ENCODE measurements at regions not wholly inside any gene's neighbourhood (a gene's known extent, or its start where the extent isn't known, plus 50 kb on each side); places are given as distances from the start of the nearest gene placed in this dataset.

- DNase-seq, result no peak
- Histone ChIP-seq H3K4me2 (ENCODE audit: insufficient read depth, low read length) (no peak overlapping the region), H4K20me1 (ENCODE audit: insufficient read depth, low read length) (no peaks in the 10 kb centered on the region), H2AFZ (ENCODE audit: low read depth, low read length) (no peak overlapping the region), H3K79me2 (ENCODE audit: insufficient read depth, low read length) (no peaks in the 10 kb centered on the region), H3K4me3 (ENCODE audit: low read depth in 1 of 2, low read length in 2 of 2) (no peak overlapping the region), H3K4me1 (ENCODE audit: insufficient read depth, low read length) (no peaks in the 10 kb centered on the region), H3K9me3 (ENCODE audit: insufficient read depth, low read length, severe bottlenecking) (no peaks in the 10 kb centered on the region), H3K27me3 (ENCODE audit: insufficient read depth, low read length, poor library complexity) (no peaks in the 10 kb centered on the region), H3K36me3 (ENCODE audit: insufficient read depth, low read length) (no peaks in the 10 kb centered on the region), H3K9ac (ENCODE audit: low read depth, low read length) (no peak overlapping the region), H3K27ac (ENCODE audit: low read length) (no peak overlapping the region)
- no peak for TF ChIP-seq CTCF (IDR thresholded peaks at IDR 0.05; ENCODE audit: borderline replicate concordance, extremely low read depth, low read length, poor library complexity, severe bottlenecking)
- no peak for TF ChIP-seq EZH2 (IDR thresholded peaks at IDR 0.05; ENCODE audit: borderline replicate concordance, low read depth, low read length, severe bottlenecking)
- no peak for ATAC-seq (ENCODE audit: insufficient read depth, low read depth)
Observed at GRCh38 chr6:18785810-18786490, 398.8 kb downstream of the RNF144B start.

- H3K4me3 ChIP-seq (ENCODE audit: low read depth in 1 of 2, low read length in 2 of 2), result no peak overlapping the region
- no peak overlapping the region for H3K27ac ChIP-seq (ENCODE audit: low read length)
- no peaks in the 10 kb centered on the region for H3K36me3 ChIP-seq (ENCODE audit: insufficient read depth, low read length)
- ATAC-seq (ENCODE audit: insufficient read depth, low read depth) (no peak), DNase-seq (no peak)
- H3K9ac ChIP-seq (ENCODE audit: low read depth, low read length), result no peak overlapping the region
- TF ChIP-seq CTCF (IDR thresholded peaks at IDR 0.05; ENCODE audit: borderline replicate concordance, extremely low read depth, low read length, poor library complexity, severe bottlenecking) (no peak), EZH2 (IDR thresholded peaks at IDR 0.05; ENCODE audit: borderline replicate concordance, low read depth, low read length, severe bottlenecking) (no peak)
- H3K4me1 ChIP-seq (ENCODE audit: insufficient read depth, low read length), result no peaks in the 10 kb centered on the region
- no peaks in the 10 kb centered on the region for H3K9me3 ChIP-seq (ENCODE audit: insufficient read depth, low read length, severe bottlenecking)
- no peak overlapping the region for H2AFZ ChIP-seq (ENCODE audit: low read depth, low read length)
- H3K27me3 ChIP-seq (ENCODE audit: insufficient read depth, low read length, poor library complexity), result no peaks in the 10 kb centered on the region
- no peaks in the 10 kb centered on the region for H4K20me1 ChIP-seq (ENCODE audit: insufficient read depth, low read length)
- no peak overlapping the region for H3K4me2 ChIP-seq (ENCODE audit: insufficient read depth, low read length)
- H3K79me2 ChIP-seq (ENCODE audit: insufficient read depth, low read length), result no peaks in the 10 kb centered on the region
Observed at GRCh38 chr6:18792866-18793265, 405.7 kb downstream of the RNF144B start.

GRCh38 chr6:18795726-18796125 is 408.6 kb downstream of the RNF144B start:
- no peaks in the 10 kb centered on the region for H3K4me1 ChIP-seq (ENCODE audit: insufficient read depth, low read length)
- H3K27me3 ChIP-seq (ENCODE audit: insufficient read depth, low read length, poor library complexity), result no peaks in the 10 kb centered on the region
- H3K4me3 ChIP-seq (ENCODE audit: low read depth in 1 of 2, low read length in 2 of 2), result no peak overlapping the region
- no peak overlapping the region for H3K27ac ChIP-seq (ENCODE audit: low read length)
- TF ChIP-seq EZH2 (IDR thresholded peaks at IDR 0.05; ENCODE audit: borderline replicate concordance, low read depth, low read length, severe bottlenecking) (no peak), CTCF (IDR thresholded peaks at IDR 0.05; ENCODE audit: borderline replicate concordance, extremely low read depth, low read length, poor library complexity, severe bottlenecking) (no peak)
- no peaks in the 10 kb centered on the region for H4K20me1 ChIP-seq (ENCODE audit: insufficient read depth, low read length)
- no peak overlapping the region for H2AFZ ChIP-seq (ENCODE audit: low read depth, low read length)
- no peaks in the 10 kb centered on the region for H3K79me2 ChIP-seq (ENCODE audit: insufficient read depth, low read length)
- DNase-seq (no peak), ATAC-seq (ENCODE audit: insufficient read depth, low read depth) (no peak)
- H3K36me3 ChIP-seq (ENCODE audit: insufficient read depth, low read length), result no peaks in the 10 kb centered on the region
- H3K9me3 ChIP-seq (ENCODE audit: insufficient read depth, low read length, severe bottlenecking), result no peaks in the 10 kb centered on the region
- no peak overlapping the region for H3K9ac ChIP-seq (ENCODE audit: low read depth, low read length)
- H3K4me2 ChIP-seq (ENCODE audit: insufficient read depth, low read length), result no peak overlapping the region
